GM19351 (cell line): ENCODE measurements at regions not wholly inside any gene's neighbourhood (a gene's known extent, or its start where the extent isn't known, plus 50 kb on each side); places are given as distances from the start of the nearest gene placed in this dataset.

Source experiments
- ATAC-seq: cut with Tn5 transposase; IDR thresholded peaks from one replicate; pipeline ENCODE4 v1.9.1; 2021; ENCODE audit warnings: mild to moderate bottlenecking, moderate library complexity; ENCODE audit not compliant: unreplicated experiment

DNA sequence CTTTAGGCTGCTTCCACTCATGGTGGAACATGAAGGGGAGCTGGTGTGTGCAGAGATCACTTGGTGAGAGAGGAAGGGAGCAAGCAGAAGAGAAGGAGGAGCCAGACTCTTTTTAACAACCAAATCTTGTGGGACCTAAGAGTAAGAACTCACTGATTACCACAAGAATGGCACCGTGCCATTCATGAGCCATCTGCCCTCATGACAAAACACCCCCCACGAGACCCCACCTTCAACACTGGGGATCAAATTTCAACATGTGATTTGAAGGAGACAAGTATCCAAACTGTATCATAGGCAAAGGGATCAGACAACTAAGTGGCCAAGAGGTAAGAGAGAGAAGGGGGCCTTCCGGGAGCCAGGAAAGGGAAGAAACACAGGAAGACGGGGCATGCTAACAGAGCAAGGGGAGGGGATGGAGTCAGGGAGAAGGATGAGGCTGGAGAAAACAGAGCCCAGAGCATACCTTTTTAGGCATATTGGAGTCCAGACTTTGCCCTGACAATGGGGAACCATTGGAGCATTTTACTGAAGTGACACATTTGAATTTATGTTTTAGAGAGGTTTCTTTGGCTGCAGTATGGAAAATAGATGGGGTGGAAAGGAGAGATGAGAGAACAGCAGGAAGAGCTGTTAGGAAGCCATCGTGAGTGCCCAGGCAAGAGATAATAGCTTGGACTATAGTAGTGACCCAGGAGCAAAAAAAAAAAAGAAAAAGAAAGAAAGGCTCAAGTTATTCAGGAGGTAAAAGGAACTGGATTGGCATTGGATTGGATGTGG, 204.4 kb upstream of the NUDT4 start:
- no peak for ATAC-seq

DNA sequence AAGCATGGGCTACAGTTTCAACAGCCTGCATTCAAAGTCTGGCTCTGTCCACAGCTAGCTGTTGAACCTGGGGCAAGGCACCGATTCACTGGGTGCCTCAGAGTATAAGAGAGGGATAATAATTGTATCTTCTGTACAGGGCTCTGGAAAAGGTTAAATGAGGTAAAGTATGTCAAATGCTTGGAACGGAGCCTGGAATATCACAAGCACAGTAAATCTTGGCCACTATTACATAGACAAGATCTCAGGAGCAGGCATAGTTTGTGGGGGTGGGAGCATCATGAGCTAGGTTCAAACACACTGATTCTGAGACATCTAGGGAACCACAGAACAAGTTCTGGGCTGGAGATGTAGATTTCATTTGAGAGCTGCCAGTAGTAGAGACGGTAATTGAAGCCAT, 203.7 kb upstream of the NUDT4 start:
- no peak for ATAC-seq

- ATAC-seq = no peak
Measured at GRCh38 chr12:93174473-93174872, 203.3 kb upstream of the NUDT4 start.

DNA sequence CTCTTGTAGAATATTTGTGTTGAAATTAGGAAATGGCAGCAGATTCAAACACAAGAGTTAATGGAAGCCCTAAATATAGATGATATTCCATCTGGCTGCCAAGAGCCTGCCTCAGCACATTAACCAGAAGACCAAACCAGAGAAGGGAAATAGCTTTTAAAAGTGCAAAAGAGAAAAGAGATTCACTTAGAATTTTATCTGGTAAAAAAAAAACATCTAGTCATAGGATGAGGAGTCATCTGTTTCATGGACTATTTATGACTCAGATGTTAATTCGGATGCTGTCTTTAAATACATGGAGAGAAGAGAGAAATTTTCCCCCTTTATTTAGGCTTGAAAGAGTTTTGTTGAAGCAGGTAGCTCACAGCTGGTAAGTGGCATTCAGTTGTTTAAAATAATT, 201.6 kb upstream of the NUDT4 start:
- no peak for ATAC-seq

DNA sequence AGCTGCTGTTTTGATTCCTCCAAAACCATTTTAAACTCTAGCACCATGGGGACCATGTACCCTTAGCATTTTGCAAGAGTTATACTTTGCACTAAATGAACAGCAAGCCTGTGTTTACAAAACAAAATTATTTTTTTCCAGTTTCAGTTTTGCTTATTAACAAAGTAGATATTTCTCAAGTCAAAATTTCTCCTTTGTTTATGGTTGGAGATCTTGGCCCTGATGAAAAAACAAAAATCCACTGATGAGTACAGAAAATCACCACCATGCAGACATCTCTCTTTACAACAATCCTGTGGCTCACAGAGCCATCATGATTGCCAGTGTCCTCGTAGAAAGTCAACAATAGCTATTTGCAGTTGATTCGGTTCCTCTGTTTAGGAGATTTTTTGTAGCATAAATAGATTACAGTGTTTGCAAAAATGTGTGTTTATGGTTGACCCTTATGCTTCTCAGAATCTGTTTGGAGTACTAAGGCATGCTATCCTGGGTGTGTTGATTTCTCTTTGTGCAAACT, 201.1 kb upstream of the NUDT4 start:
- no peak for ATAC-seq

- ATAC-seq = no peak
Measured at GRCh38 chr12:93177208-93178153, 200.2 kb upstream of the NUDT4 start.

GRCh38 chr12:93178154-93178878, 199.4 kb upstream of the NUDT4 start:
- no peak for ATAC-seq

DNA sequence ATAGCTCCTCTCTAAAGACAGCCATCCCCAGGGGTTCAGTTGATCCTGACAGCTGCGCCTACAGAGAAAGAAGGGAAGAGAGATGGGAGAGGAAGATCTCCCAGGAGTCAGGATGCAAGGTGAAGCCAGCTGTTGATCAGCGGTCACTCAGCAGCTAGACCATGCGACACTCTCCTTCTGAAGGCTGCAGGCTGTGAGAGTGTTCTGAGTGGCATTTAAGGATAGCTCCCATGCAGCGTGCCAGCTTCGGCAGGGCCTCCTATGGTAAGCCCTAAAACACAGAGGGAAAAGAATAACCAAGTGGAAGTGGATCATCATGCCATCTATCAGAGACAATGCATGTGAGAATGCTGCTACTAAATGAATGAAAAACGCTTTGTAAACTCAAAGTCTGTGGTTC, 197.9 kb upstream of the NUDT4 start:
- ATAC-seq = no peak

DNA sequence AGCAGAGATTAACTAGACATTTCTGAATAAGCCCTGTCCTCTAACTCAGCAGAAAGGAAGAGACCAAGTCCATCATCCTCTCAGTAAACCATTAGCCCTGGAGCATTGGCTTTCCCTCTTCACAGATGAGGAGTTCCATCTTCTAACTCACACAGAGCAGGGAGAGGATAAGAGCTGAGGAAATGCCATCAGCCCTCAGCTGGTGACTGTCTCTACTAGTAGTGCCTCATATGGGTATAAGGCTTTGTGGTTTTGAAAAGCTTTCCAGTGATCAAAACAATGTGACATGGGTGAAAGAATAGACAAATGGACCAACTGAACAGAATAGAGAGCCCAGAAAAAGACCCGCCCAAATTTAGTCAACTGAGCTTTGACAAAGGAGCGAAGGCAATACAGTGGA, 197.2 kb upstream of the NUDT4 start:
- ATAC-seq = no peak

- ATAC-seq = no peak
Measured at GRCh38 chr12:93181409-93181965, 196.2 kb upstream of the NUDT4 start.

GRCh38 chr12:93183940-93184671, 193.6 kb upstream of the NUDT4 start:
- ATAC-seq = peak; percentile 90

- ATAC-seq = no peak
Measured at GRCh38 chr12:93184672-93185368, 192.9 kb upstream of the NUDT4 start.

GRCh38 chr12:93185369-93185741, 192.4 kb upstream of the NUDT4 start:
- ATAC-seq = no peak

DNA sequence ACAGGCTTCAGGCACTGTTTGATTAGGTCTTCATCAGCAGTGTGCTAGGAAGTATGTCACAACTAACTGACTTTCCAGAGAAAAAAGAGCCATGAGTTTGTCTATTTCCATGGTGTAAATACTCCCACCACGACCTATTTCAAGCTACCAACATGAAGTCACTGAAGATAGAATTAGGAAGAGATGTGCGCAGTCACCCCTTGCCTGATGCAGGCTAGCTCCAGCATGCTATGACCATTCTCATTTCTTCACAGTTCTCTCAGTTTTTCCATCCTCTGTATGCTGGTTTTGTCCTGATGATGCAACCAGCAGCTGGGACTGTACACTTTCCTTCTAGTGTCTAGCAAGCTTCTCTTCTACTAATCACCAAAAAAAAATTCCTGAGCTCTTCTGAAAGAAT, 191.6 kb upstream of the NUDT4 start:
- ATAC-seq = no peak

- no peak for ATAC-seq
Measured at GRCh38 chr12:93186621-93187020, 191.1 kb upstream of the NUDT4 start.

GRCh38 chr12:93191423-93191822, 186.3 kb upstream of the NUDT4 start:
- no peak for ATAC-seq

DNA sequence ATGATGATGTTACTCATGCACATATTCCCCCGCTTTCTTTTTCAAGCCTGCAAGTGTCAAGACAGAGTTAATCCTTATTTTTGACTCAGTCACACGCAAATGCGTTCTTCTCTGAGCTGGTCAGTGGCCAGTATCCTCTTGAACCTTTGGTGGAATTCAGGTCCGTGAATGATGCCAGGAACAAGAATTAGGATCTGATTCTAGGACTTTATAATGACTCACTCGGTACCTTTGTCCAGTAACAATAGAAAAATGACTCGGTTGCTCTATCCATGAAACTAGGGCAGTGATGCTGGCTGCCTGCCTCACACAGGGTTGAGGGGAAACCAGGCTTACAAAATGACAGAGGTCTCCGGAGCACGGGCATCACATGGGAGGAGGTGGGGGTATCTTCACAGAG, 185.8 kb upstream of the NUDT4 start:
- no peak for ATAC-seq

DNA sequence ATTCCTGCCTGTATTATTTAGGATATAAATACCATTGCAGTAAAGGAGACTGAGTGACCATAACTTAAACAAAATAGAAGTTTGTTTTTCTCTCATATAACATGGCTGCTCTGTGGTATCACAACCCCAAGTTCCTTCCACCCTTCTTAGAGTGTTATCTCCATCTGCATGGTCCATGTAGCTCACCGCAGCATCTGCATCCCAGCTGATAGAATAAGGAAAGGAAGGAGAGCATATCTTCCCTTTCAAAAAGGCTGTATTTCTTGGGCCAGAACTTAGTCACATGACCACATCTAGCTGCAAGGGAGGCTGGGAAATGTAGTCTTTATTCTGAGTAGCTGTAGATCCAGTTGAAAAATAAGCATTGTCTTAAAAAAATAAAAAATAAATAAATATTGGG, 184.8 kb upstream of the NUDT4 start:
- no peak for ATAC-seq

DNA sequence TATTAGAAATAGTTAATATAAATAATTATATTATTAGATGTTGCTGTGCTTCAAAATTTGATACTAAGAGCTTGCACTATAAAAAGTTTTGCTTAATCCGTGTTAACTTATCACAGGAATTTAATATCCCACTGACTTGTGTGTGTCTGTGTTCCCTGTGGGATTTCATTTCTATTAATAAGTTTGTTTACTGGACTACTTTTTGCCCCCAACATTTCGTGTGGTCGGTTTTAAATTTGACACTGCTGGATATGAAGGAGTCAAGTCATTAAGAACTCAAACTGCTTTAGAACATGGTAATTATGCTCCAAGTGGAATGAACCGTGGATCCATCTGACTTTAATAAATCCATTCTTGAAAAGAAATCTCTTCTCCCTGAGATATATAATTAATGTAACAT, 182.2 kb upstream of the NUDT4 start:
- no peak for ATAC-seq
